HG02642 (cell line): ENCODE measurements at regions not wholly inside any gene's neighbourhood (a gene's known extent, or its start where the extent isn't known, plus 50 kb on each side); places are given as distances from the start of the nearest gene placed in this dataset.

Experiments
- ATAC-seq: cut with Tn5 transposase; IDR thresholded peaks from one replicate; pipeline ENCODE4 v1.9.1; 2021; ENCODE audit warnings: mild to moderate bottlenecking; ENCODE audit not compliant: unreplicated experiment, poor library complexity

- ATAC-seq = no peak
Observed at GRCh38 chr20:60845146-60845545, 406.9 kb upstream of the CDH4 start.

GRCh38 chr20:60851826-60852704 lies 400.0 kb upstream of the CDH4 start:
- ATAC-seq = no peak

- no peak for ATAC-seq
Observed at GRCh38 chr20:60857708-60858107, 394.4 kb upstream of the CDH4 start.

- no peak for ATAC-seq
Observed at GRCh38 chr20:60862601-60863000, 389.5 kb upstream of the CDH4 start.

- no peak for ATAC-seq
Observed at GRCh38 chr20:60863548-60863947, 388.5 kb upstream of the CDH4 start.

GRCh38 chr20:60867589-60867988 lies 384.5 kb upstream of the CDH4 start:
- ATAC-seq = no peak

- no peak for ATAC-seq
Observed at GRCh38 chr20:60868316-60868891, 383.7 kb upstream of the CDH4 start.

- ATAC-seq = no peak
Observed at GRCh38 chr20:60869087-60869486, 383.0 kb upstream of the CDH4 start.

GRCh38 chr20:60869625-60870024 lies 382.4 kb upstream of the CDH4 start:
- no peak for ATAC-seq

GRCh38 chr20:60870040-60870439 lies 382.0 kb upstream of the CDH4 start:
- no peak for ATAC-seq

- ATAC-seq = no peak
Observed at GRCh38 chr20:60872224-60872623, 379.8 kb upstream of the CDH4 start.

GRCh38 chr20:60877071-60877857 lies 374.8 kb upstream of the CDH4 start:
- ATAC-seq = no peak

GRCh38 chr20:60882836-60883235 lies 369.2 kb upstream of the CDH4 start:
- ATAC-seq = no peak

- no peak for ATAC-seq
Observed at GRCh38 chr20:60883496-60883895, 368.6 kb upstream of the CDH4 start.

GRCh38 chr20:60884277-60884676 lies 367.8 kb upstream of the CDH4 start:
- ATAC-seq = no peak

- ATAC-seq = no peak
Observed at GRCh38 chr20:60888771-60889170, 363.3 kb upstream of the CDH4 start.

- ATAC-seq = no peak
Observed at GRCh38 chr20:60892095-60892813, 359.8 kb upstream of the CDH4 start.

- ATAC-seq = no peak
Observed at GRCh38 chr20:60894091-60894490, 358.0 kb upstream of the CDH4 start.

GRCh38 chr20:60895363-60896079 lies 356.5 kb upstream of the CDH4 start:
- ATAC-seq = no peak

GRCh38 chr20:60897976-60898375 lies 354.1 kb upstream of the CDH4 start:
- ATAC-seq = no peak
